ENCODE measurements at regions not wholly inside any gene's neighbourhood (a gene's known extent, or its start where the extent isn't known, plus 50 kb on each side); places are given as distances from the start of the nearest gene placed in this dataset.

- TF ChIP-seq CTCF (conservative IDR thresholded peaks at IDR 0.05; ENCODE audit: low read length): no peak
- no peak for TF ChIP-seq EZH2phosphoT487 (IDR thresholded peaks at IDR 0.05; ENCODE audit: borderline replicate concordance, low read depth, low read length)
Observed at GRCh38 chr3:61425356-61425755, 136.0 kb upstream of the PTPRG start.
